NB4 (cell line): ENCODE measurements at regions not wholly inside any gene's neighbourhood (a gene's known extent, or its start where the extent isn't known, plus 50 kb on each side); places are given as distances from the start of the nearest gene placed in this dataset.

Experiments
- POLR2A ChIP-seq: IDR thresholded peaks from 2 replicates; pipeline ENCODE4 v1.6.1; 2011; ENCODE audit warnings: mild to moderate bottlenecking; ENCODE audit not compliant: insufficient read length; ENCODE audit errors: extremely low read depth
- TF ChIP-seq, protein P1 (sequence below): IDR thresholded peaks from one replicate; pipeline ENCODE4 v1.5.1; 2012; ENCODE audit warnings: low read depth, low read length

- TF ChIP-seq, protein P1, sequence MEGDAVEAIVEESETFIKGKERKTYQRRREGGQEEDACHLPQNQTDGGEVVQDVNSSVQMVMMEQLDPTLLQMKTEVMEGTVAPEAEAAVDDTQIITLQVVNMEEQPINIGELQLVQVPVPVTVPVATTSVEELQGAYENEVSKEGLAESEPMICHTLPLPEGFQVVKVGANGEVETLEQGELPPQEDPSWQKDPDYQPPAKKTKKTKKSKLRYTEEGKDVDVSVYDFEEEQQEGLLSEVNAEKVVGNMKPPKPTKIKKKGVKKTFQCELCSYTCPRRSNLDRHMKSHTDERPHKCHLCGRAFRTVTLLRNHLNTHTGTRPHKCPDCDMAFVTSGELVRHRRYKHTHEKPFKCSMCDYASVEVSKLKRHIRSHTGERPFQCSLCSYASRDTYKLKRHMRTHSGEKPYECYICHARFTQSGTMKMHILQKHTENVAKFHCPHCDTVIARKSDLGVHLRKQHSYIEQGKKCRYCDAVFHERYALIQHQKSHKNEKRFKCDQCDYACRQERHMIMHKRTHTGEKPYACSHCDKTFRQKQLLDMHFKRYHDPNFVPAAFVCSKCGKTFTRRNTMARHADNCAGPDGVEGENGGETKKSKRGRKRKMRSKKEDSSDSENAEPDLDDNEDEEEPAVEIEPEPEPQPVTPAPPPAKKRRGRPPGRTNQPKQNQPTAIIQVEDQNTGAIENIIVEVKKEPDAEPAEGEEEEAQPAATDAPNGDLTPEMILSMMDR: no peak
- TF ChIP-seq POLR2A: no peak
Observed at GRCh38 chr20:60808003-60808672, 443.9 kb upstream of the CDH4 start.
